OCI-LY7 (cell line): ENCODE measurements at regions not wholly inside any gene's neighbourhood (a gene's known extent, or its start where the extent isn't known, plus 50 kb on each side); places are given as distances from the start of the nearest gene placed in this dataset.

Experiments used
- BruUV-seq: library from RNA; stranded (reverse); fragments of 400-500 nt; replicated peaks from 2 replicates; lab custom pipeline; 2021; lab: Mats Ljungman, UMichigan
- CTCF ChIA-PET: fragments of 300-600 bp; sonication (Branson Sonifier 250); formaldehyde crosslinking; loops from one replicate; lab custom pipeline; 2022; ENCODE audit warnings: antibody characterized with exemption; ENCODE audit not compliant: unreplicated experiment; lab: Charles Lee
- POLR2A ChIA-PET: fragments of 300-600 bp; sonication (Branson Sonifier 250); formaldehyde crosslinking; loops from one replicate; lab custom pipeline; 2022; ENCODE audit warnings: antibody characterized with exemption; lab: Charles Lee
- DNase-seq: peaks from one replicate; pipeline ENCODE4 v3.0.0-alpha.2; 2015; ENCODE audit warnings: low spot score
- H2AFZ ChIP-seq: fragments of 200-600 bp; sonication (generic), shearing (Covaris generic); 2 replicates; pipeline ENCODE4 v1.6.1; 2014; ENCODE audit warnings: mild to moderate bottlenecking, antibody characterized with exemption, low read length, moderate library complexity
- H3K27ac ChIP-seq: fragments of 200-600 bp; sonication (generic); 2 replicates; pipeline ENCODE4 v1.5.1; 2014; ENCODE audit warnings: mixed run types, low read depth, mild to moderate bottlenecking, moderate library complexity, low read length, inconsistent platforms; ENCODE audit not compliant: poor library complexity, severe bottlenecking
- H3K36me3 ChIP-seq: fragments of 200-600 bp; sonication (generic); 2 replicates; pipeline ENCODE4 v1.6.1; 2014; ENCODE audit warnings: mild to moderate bottlenecking, antibody characterized with exemption, low read length, moderate library complexity, mixed read lengths; ENCODE audit not compliant: insufficient read depth
- H3K4me1 ChIP-seq: fragments of 200-600 bp; sonication (generic); 2 replicates; pipeline ENCODE4 v1.5.1; 2014; ENCODE audit warnings: mild to moderate bottlenecking, low read length; ENCODE audit not compliant: insufficient read depth, poor library complexity, severe bottlenecking
- H3K4me2 ChIP-seq: fragments of 200-600 bp; sonication (generic); 2 replicates; pipeline ENCODE4 v1.6.1; 2014; ENCODE audit warnings: mild to moderate bottlenecking, low read length
- H3K4me3 ChIP-seq: fragments of 200-600 bp; sonication (generic); 2 replicates; pipeline ENCODE4 v1.5.1; 2014; ENCODE audit warnings: mild to moderate bottlenecking, low read depth, low read length; ENCODE audit not compliant: poor library complexity, severe bottlenecking
- H3K79me2 ChIP-seq: fragments of 200-600 bp; sonication (generic); 2 replicates; pipeline ENCODE4 v1.6.1; 2016; ENCODE audit warnings: low read depth, mild to moderate bottlenecking, low read length, moderate library complexity, mixed read lengths; ENCODE audit not compliant: insufficient read depth
- H3K9me2 ChIP-seq: fragments of 200-600 bp; sonication (generic); 2 replicates; pipeline ENCODE4 v1.6.1; 2016; ENCODE audit warnings: mild to moderate bottlenecking, low read length, mixed read lengths; ENCODE audit not compliant: insufficient read depth
- H3K9me3 ChIP-seq: fragments of 200-600 bp; sonication (generic); 2 replicates; pipeline ENCODE4 v1.6.1; 2014; ENCODE audit warnings: mild to moderate bottlenecking, mixed run types, low read length, mixed read lengths
- H4K20me1 ChIP-seq: fragments of 200-600 bp; sonication (generic); 2 replicates; pipeline ENCODE4 v1.6.1; 2014; ENCODE audit warnings: mild to moderate bottlenecking, antibody characterized with exemption, low read length, moderate library complexity, mixed read lengths; ENCODE audit not compliant: insufficient read depth
- EZH2phosphoT487 ChIP-seq: fragments of 200-600 bp; sonication (generic); IDR thresholded peaks from 2 replicates; pipeline ENCODE4 v1.6.1; 2018; ENCODE audit warnings: low read depth, borderline replicate concordance, mild to moderate bottlenecking, mixed run types, antibody characterized with exemption, low read length, moderate library complexity, mixed read lengths
- intact Hi-C: fragments of 100-400 bp; cut with micrococcal nuclease; formaldehyde crosslinking; loops from one replicate; pipeline ENCODE4 v1.10.0; 2022; ENCODE audit not compliant: unreplicated experiment
- TF ChIP-seq, protein P1 (sequence below): fragments of 200-600 bp; sonication (generic); conservative IDR thresholded peaks from 2 replicates; pipeline ENCODE4 v1.5.1; 2014; ENCODE audit warnings: mild to moderate bottlenecking, antibody characterized with exemption, low read length, moderate library complexity, mixed read lengths

DNA sequence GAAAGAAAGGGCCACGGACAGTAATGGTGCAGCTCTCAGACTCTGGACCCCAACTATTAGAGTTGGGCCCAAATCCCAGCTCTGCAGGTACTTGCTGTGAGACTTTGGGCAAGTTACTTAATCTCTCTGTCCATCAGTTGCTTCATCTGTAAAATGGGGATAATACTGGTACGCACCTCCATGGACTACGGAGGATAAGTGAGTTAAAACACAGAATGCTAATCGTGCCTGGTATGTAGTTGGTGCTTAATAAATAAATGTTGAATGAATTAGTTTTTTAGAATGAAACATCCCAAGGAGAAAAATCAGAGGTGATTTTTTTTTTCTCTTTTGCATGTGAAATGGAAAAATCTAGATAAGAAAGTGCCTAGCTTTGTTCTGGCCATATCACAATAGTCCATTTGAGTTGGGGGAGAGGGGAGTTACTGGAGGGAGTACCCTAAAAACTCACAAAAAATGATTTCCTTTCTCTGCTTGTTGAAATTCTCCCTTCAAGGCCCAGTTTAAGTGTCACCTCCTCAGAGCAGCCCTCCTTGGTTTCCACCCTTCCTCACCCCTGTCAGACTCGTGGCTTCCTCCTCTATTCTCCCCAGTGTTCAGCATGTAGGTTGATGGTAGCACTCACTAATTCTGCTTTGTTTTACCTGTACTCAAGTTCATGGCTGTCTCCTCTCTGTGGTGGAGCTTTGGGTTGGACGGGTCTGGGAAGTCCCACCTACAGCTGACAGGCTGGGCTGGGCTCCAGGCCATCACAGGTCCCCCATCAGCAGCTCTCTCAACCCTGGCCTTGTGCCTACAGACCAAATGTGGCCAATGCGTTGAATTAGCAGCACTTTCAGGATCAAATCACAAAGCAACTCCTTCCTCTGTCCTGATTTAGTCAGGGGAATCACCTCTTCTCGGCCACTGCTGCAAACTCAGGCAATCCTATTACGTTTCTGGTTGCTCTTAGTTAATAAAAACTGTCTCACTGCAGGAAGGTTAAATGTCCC, 92.8 kb upstream of the TAF1B start:
- H2AFZ ChIP-seq = no peak overlapping the region
- no TSS peak for BruUV-seq
- no peak overlapping the region for H3K27ac ChIP-seq
- no peaks in the 10 kb centered on the region for H3K79me2 ChIP-seq
- CTCF ChIA-PET = no interaction called here
- H3K36me3 ChIP-seq = no peaks in the 10 kb centered on the region
- POLR2A ChIA-PET = no interaction called here
- H3K9me3 ChIP-seq = no peaks in the 10 kb centered on the region
- TF ChIP-seq, protein P1, sequence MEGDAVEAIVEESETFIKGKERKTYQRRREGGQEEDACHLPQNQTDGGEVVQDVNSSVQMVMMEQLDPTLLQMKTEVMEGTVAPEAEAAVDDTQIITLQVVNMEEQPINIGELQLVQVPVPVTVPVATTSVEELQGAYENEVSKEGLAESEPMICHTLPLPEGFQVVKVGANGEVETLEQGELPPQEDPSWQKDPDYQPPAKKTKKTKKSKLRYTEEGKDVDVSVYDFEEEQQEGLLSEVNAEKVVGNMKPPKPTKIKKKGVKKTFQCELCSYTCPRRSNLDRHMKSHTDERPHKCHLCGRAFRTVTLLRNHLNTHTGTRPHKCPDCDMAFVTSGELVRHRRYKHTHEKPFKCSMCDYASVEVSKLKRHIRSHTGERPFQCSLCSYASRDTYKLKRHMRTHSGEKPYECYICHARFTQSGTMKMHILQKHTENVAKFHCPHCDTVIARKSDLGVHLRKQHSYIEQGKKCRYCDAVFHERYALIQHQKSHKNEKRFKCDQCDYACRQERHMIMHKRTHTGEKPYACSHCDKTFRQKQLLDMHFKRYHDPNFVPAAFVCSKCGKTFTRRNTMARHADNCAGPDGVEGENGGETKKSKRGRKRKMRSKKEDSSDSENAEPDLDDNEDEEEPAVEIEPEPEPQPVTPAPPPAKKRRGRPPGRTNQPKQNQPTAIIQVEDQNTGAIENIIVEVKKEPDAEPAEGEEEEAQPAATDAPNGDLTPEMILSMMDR = no peak
- TF ChIP-seq EZH2phosphoT487 = no peak
- DNase-seq = no peak
- no peaks in the 10 kb centered on the region for H3K9me2 ChIP-seq
- no peak overlapping the region for H3K4me2 ChIP-seq
- no peak overlapping the region for H3K4me3 ChIP-seq
- H3K4me1 ChIP-seq = no peaks in the 10 kb centered on the region
- H4K20me1 ChIP-seq = no peaks in the 10 kb centered on the region
- intact Hi-C loops = no loop called here

DNA sequence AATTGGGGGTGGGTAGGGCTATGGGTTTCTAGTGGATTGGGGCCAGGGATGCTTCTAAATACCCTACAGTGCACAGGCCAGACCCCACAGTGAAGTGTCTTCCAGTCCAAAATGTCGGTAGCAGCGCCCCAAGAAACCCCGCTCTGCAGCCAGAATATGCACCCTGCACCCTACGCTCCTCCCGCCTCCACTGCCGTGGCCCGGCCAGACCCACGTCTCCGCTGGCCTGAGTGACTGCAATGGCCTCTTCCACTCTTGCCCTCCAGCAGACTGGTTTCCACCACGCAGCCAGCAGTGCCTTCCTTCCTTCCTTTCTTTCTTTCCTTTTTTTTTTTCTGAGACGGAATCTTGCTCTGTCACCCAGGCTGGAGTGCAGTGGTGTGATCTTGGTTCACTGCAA, 91.4 kb upstream of the TAF1B start:
- CTCF ChIA-PET = no interaction called here
- Histone ChIP-seq H3K79me2 (no peaks in the 10 kb centered on the region), H3K9me2 (no peaks in the 10 kb centered on the region), H3K4me3 (no peak overlapping the region), H4K20me1 (no peaks in the 10 kb centered on the region), H3K4me1 (no peaks in the 10 kb centered on the region), H3K4me2 (no peak overlapping the region), H3K27ac (no peak overlapping the region), H2AFZ (no peak overlapping the region), H3K9me3 (no peaks in the 10 kb centered on the region), H3K36me3 (no peaks in the 10 kb centered on the region)
- no peak for DNase-seq
- no TSS peak for BruUV-seq
- POLR2A ChIA-PET = interaction anchor here (0.6 kb wide), 1 partner anchor 1989 kb away, joined by 3 read pairs; no protein-coding TSS in a partner anchor
- TF ChIP-seq, protein P1 = no peak
- TF ChIP-seq EZH2phosphoT487 = no peak
- intact Hi-C loops = no loop called here
